ENCODE measurements at regions not wholly inside any gene's neighbourhood (a gene's known extent, or its start where the extent isn't known, plus 50 kb on each side); places are given as distances from the start of the nearest gene placed in this dataset.

- TF ChIP-seq ZBTB7A (IDR thresholded peaks at IDR 0.05; ENCODE audit: low read depth), result no peak
- TF ChIP-seq NFIC (IDR thresholded peaks at IDR 0.05), result no peak
- TF ChIP-seq CEBPB (IDR thresholded peaks at IDR 0.05), result no peak
- no peak for TF ChIP-seq TCF12 (IDR thresholded peaks at IDR 0.05; ENCODE audit: low read depth)
- TF ChIP-seq EGR1 (IDR thresholded peaks at IDR 0.05), result no peak
- TF ChIP-seq YY1 (IDR thresholded peaks at IDR 0.05; ENCODE audit: low read depth), result no peak
- TF ChIP-seq USF1 (IDR thresholded peaks at IDR 0.05), result no peak
- TF ChIP-seq MAX (IDR thresholded peaks at IDR 0.05), result no peak
- TF ChIP-seq CREB1 (IDR thresholded peaks at IDR 0.05; ENCODE audit: low read depth), result no peak
- TF ChIP-seq TAF1 (IDR thresholded peaks at IDR 0.05; ENCODE audit: low read depth), result no peak
- no peak for TF ChIP-seq EP300 (IDR thresholded peaks at IDR 0.05; ENCODE audit: borderline replicate concordance)
- no peak for TF ChIP-seq TEAD4 (IDR thresholded peaks at IDR 0.05)
- TF ChIP-seq FOXM1 (IDR thresholded peaks at IDR 0.05; ENCODE audit: borderline replicate concordance, low read depth), result no peak
- no peak for TF ChIP-seq RAD21 (IDR thresholded peaks at IDR 0.05; ENCODE audit: low read depth)
- TF ChIP-seq REST (IDR thresholded peaks at IDR 0.05; ENCODE audit: low read depth), result no peak
These were observed 121.8 kb upstream of the CNTLN start for GRCh38 chr9:17013010-17013409.

- TF ChIP-seq EGR1 (IDR thresholded peaks at IDR 0.05) (no peak), REST (IDR thresholded peaks at IDR 0.05; ENCODE audit: low read depth) (no peak), ZBTB7A (IDR thresholded peaks at IDR 0.05; ENCODE audit: low read depth) (no peak), NFIC (IDR thresholded peaks at IDR 0.05) (no peak), USF1 (IDR thresholded peaks at IDR 0.05) (no peak), FOXM1 (IDR thresholded peaks at IDR 0.05; ENCODE audit: borderline replicate concordance, low read depth) (no peak)
These were observed 123.0 kb upstream of the CNTLN start for GRCh38 chr9:17011880-17012279.

GRCh38 chr9:17009071-17009470 is 125.8 kb upstream of the CNTLN start:
- no peak for TF ChIP-seq TAF1 (IDR thresholded peaks at IDR 0.05; ENCODE audit: low read depth)
- TF ChIP-seq USF1 (IDR thresholded peaks at IDR 0.05), result no peak
- TF ChIP-seq EP300 (IDR thresholded peaks at IDR 0.05; ENCODE audit: borderline replicate concordance), result no peak
- no peak for TF ChIP-seq ZBTB7A (IDR thresholded peaks at IDR 0.05; ENCODE audit: low read depth)

- TF ChIP-seq USF1 (IDR thresholded peaks at IDR 0.05), result no peak
- TF ChIP-seq CEBPB (IDR thresholded peaks at IDR 0.05), result no peak
- TF ChIP-seq ZBTB7A (IDR thresholded peaks at IDR 0.05; ENCODE audit: low read depth), result no peak
- no peak for TF ChIP-seq YY1 (IDR thresholded peaks at IDR 0.05; ENCODE audit: low read depth)
- no peak for TF ChIP-seq TCF12 (IDR thresholded peaks at IDR 0.05; ENCODE audit: low read depth)
- no peak for TF ChIP-seq RAD21 (IDR thresholded peaks at IDR 0.05; ENCODE audit: low read depth)
- TF ChIP-seq TEAD4 (IDR thresholded peaks at IDR 0.05), result no peak
- no peak for TF ChIP-seq FOXM1 (IDR thresholded peaks at IDR 0.05; ENCODE audit: borderline replicate concordance, low read depth)
- TF ChIP-seq NFIC (IDR thresholded peaks at IDR 0.05), result no peak
- no peak for TF ChIP-seq TAF1 (IDR thresholded peaks at IDR 0.05; ENCODE audit: low read depth)
- no peak for TF ChIP-seq MAX (IDR thresholded peaks at IDR 0.05)
- no peak for TF ChIP-seq EP300 (IDR thresholded peaks at IDR 0.05; ENCODE audit: borderline replicate concordance)
- no peak for TF ChIP-seq EGR1 (IDR thresholded peaks at IDR 0.05)
- TF ChIP-seq REST (IDR thresholded peaks at IDR 0.05; ENCODE audit: low read depth), result no peak
- no peak for TF ChIP-seq CREB1 (IDR thresholded peaks at IDR 0.05; ENCODE audit: low read depth)
These were observed 129.6 kb upstream of the CNTLN start for GRCh38 chr9:17005056-17005823.
